H1 (cell line): ENCODE measurements at regions not wholly inside any gene's neighbourhood (a gene's known extent, or its start where the extent isn't known, plus 50 kb on each side); places are given as distances from the start of the nearest gene placed in this dataset.

ENCODE experiments used
- CTCF ChIA-PET: fragments of 300-600 bp; sonication (Branson Sonifier 250); formaldehyde crosslinking; loops from one replicate; lab custom pipeline; 2021; ENCODE audit not compliant: partially characterized antibody; lab: Charles Lee
- POLR2A ChIA-PET: fragments of 300-600 bp; sonication (Branson Sonifier 250); formaldehyde crosslinking; loops from one replicate; lab custom pipeline; 2021; ENCODE audit warnings: inconsistent platforms; ENCODE audit not compliant: partially characterized antibody; lab: Charles Lee
- DNase-seq, 2 experiments: peaks; one replicate each; pipeline versions ENCODE4 v3.0.0 to v3.0.0-alpha.2; 2010 to 2022; ENCODE audit warnings: low spot score in 2 of 2, low read depth in 1 of 2, mixed read lengths in 1 of 2
- FAIRE-seq: peaks from 2 replicates; lab custom pipeline; 2011; peaks lifted over from hg19 to GRCh38; lab: Jason Lieb, UNC
- H2AFZ ChIP-seq: 2 replicates; pipeline ENCODE4 v1.8.1; 2012; ENCODE audit warnings: low read length, inconsistent platforms
- H2AK5ac ChIP-seq: 2 replicates; pipeline ENCODE4 v1.6.1; 2013; ENCODE audit warnings: low read depth, low read length
- H2BK120ac ChIP-seq: replicated peaks from 2 replicates; pipeline ENCODE3; 2013; ENCODE audit warnings: low read depth, low read length, inconsistent platforms
- H2BK12ac ChIP-seq: 2 replicates; pipeline ENCODE4 v1.6.1; 2013; ENCODE audit warnings: low read depth, low read length
- H2BK15ac ChIP-seq: 2 replicates; pipeline ENCODE4 v1.6.1; 2013; ENCODE audit warnings: low read length
- H2BK20ac ChIP-seq: 2 replicates; pipeline ENCODE4 v1.6.1; 2013; ENCODE audit warnings: low read length
- H2BK5ac ChIP-seq: 2 replicates; pipeline ENCODE4 v1.6.1; 2013; ENCODE audit warnings: low read depth, low read length
- H3K14ac ChIP-seq: 2 replicates; pipeline ENCODE4 v1.6.1; 2013; ENCODE audit warnings: inconsistent platforms; ENCODE audit not compliant: insufficient read length
- H3K18ac ChIP-seq: 2 replicates; pipeline ENCODE4 v1.6.1; 2013; ENCODE audit warnings: low read length; ENCODE audit errors: extremely low read depth
- H3K23ac ChIP-seq: 2 replicates; pipeline ENCODE4 v1.6.1; 2013; ENCODE audit warnings: inconsistent platforms; ENCODE audit not compliant: insufficient read length
- H3K23me2 ChIP-seq: 2 replicates; pipeline ENCODE4 v1.6.1; 2013; ENCODE audit warnings: low read depth, low read length
- H3K27ac ChIP-seq: 2 replicates; pipeline ENCODE4 v1.6.1; 2011; ENCODE audit warnings: low read depth, low read length, inconsistent platforms
- H3K27me3 ChIP-seq, 4 experiments: replicated peaks in 1 of 4; 1 replicate in 1 of 4; 2 replicates in 3 of 4; pipeline versions ENCODE4 v1.6.1 to v1.8.1; 2011 to 2013; ENCODE audit warnings: low read length in 3 of 4, mild to moderate bottlenecking in 3 of 4, inconsistent platforms in 2 of 4, mixed read lengths in 2 of 4, moderate library complexity in 1 of 4; ENCODE audit not compliant: control insufficient read depth in 3 of 4, insufficient read depth in 3 of 4; ENCODE audit errors: extremely low read depth in 1 of 4
- H3K36me3 ChIP-seq, 4 experiments: 2 replicates each; pipeline versions ENCODE4 v1.6.1 to v1.8.1; 2011 to 2013; ENCODE audit warnings: mild to moderate bottlenecking in 4 of 4, low read length in 3 of 4, moderate library complexity in 2 of 4, control low read depth in 1 of 4, inconsistent platforms in 1 of 4; ENCODE audit not compliant: insufficient read depth in 4 of 4, control insufficient read depth in 2 of 4
- H3K4ac ChIP-seq: replicated peaks from 2 replicates; pipeline ENCODE3; 2013; ENCODE audit warnings: low read length, low read depth, mixed read lengths, inconsistent platforms; ENCODE audit not compliant: insufficient read length
- H3K4me1 ChIP-seq, 4 experiments: replicated peaks in 1 of 4; 1 replicate in 1 of 4; 2 replicates in 3 of 4; pipeline versions ENCODE4 v1.6.1 to v1.8.1; 2011 to 2013; ENCODE audit warnings: low read length in 3 of 4, inconsistent platforms in 2 of 4, mixed read lengths in 1 of 4; ENCODE audit not compliant: insufficient read depth in 4 of 4, control insufficient read depth in 3 of 4
- H3K4me2 ChIP-seq, 2 experiments: 2 replicates each; pipeline versions ENCODE4 v1.6.1 to v1.8.1; 2011 to 2013; ENCODE audit warnings: low read depth in 2 of 2, low read length in 2 of 2, control low read depth in 1 of 2, inconsistent platforms in 1 of 2, mild to moderate bottlenecking in 1 of 2; ENCODE audit not compliant: insufficient read depth in 1 of 2
- H3K4me3 ChIP-seq, 4 experiments: fragments of 200-600, 300-600 bp in 1 of 4; sonication (generic), shearing (Covaris generic), sonication (Bioruptor Twin) in 1 of 4; 2 replicates each; pipeline versions ENCODE4 v1.5.1 to v1.8.1; 2011 to 2016; ENCODE audit warnings: low read length in 4 of 4, low read depth in 3 of 4, control low read depth in 2 of 4, inconsistent platforms in 2 of 4, mild to moderate bottlenecking in 2 of 4, mixed read lengths in 1 of 4, moderate library complexity in 1 of 4; ENCODE audit not compliant: insufficient read depth in 2 of 4; ENCODE audit errors: extremely low read depth in 1 of 4
- H3K56ac ChIP-seq: replicated peaks from 2 replicates; pipeline ENCODE3; 2013; ENCODE audit warnings: low read depth, mild to moderate bottlenecking, mixed read lengths, low read length, inconsistent platforms; ENCODE audit not compliant: insufficient read length
- H3K79me1 ChIP-seq: 2 replicates; pipeline ENCODE4 v1.6.1; 2013; ENCODE audit warnings: low read depth, low read length, control low read depth
- H3K79me2 ChIP-seq, 2 experiments: 2 replicates each; pipeline versions ENCODE4 v1.6.1 to v1.8.1; 2012 to 2013; ENCODE audit warnings: low read length in 2 of 2, mild to moderate bottlenecking in 2 of 2, inconsistent platforms in 1 of 2; ENCODE audit not compliant: insufficient read depth in 2 of 2, control insufficient read depth in 1 of 2
- H3K9ac ChIP-seq, 4 experiments: replicated peaks in 1 of 4; 1 replicate in 1 of 4; 2 replicates in 3 of 4; pipeline versions ENCODE4 v1.6.1 to v1.8.1; 2011 to 2013; ENCODE audit warnings: low read depth in 3 of 4, low read length in 3 of 4, control low read depth in 2 of 4, mild to moderate bottlenecking in 2 of 4, moderate library complexity in 2 of 4, inconsistent platforms in 1 of 4; ENCODE audit errors: extremely low read depth in 1 of 4
- H3K9me3 ChIP-seq, 2 experiments: 2 replicates each; pipeline versions ENCODE4 v1.6.1 to v1.8.1; 2012 to 2013; ENCODE audit warnings: mild to moderate bottlenecking in 2 of 2, moderate library complexity in 2 of 2, control low read depth in 1 of 2, inconsistent platforms in 1 of 2, low read depth in 1 of 2, low read length in 1 of 2, mixed read lengths in 1 of 2; ENCODE audit not compliant: insufficient read depth in 2 of 2
- H4K20me1 ChIP-seq, 2 experiments: replicated peaks in 1 of 2; 2 replicates each; pipeline versions ENCODE3 to v1.8.1; 2011 to 2013; ENCODE audit warnings: inconsistent platforms in 2 of 2, low read length in 2 of 2, mild to moderate bottlenecking in 1 of 2; ENCODE audit not compliant: insufficient read depth in 2 of 2, control insufficient read depth in 1 of 2
- H4K5ac ChIP-seq: 2 replicates; pipeline ENCODE4 v1.6.1; 2013; ENCODE audit warnings: low read length, low read depth, mixed read lengths, inconsistent platforms; ENCODE audit not compliant: insufficient read length
- H4K8ac ChIP-seq: 2 replicates; pipeline ENCODE4 v1.8.0; 2013; ENCODE audit warnings: mild to moderate bottlenecking, moderate library complexity, low read length, inconsistent platforms; ENCODE audit not compliant: insufficient read depth; ENCODE audit errors: extremely low read depth
- H4K91ac ChIP-seq: replicated peaks from 2 replicates; pipeline ENCODE3; 2013; ENCODE audit warnings: low read length, mixed read lengths, inconsistent platforms; ENCODE audit not compliant: insufficient read length
- BCL11A ChIP-seq, 2 experiments: IDR thresholded peaks; one replicate each; pipeline ENCODE4 v1.6.1; 2011; ENCODE audit warnings: low read depth in 2 of 2, low read length in 2 of 2, mild to moderate bottlenecking in 2 of 2
- E2F6 ChIP-seq: IDR thresholded peaks from 2 replicates; pipeline ENCODE4 v1.6.1; 2012; ENCODE audit warnings: inconsistent platforms
- JUN ChIP-seq: IDR thresholded peaks from 2 replicates; pipeline ENCODE4 v1.6.1; 2011; ENCODE audit warnings: low read depth, mild to moderate bottlenecking, improper control_type of control experiment, low read length
- POLR2A ChIP-seq, 2 experiments: IDR thresholded peaks; 1 replicate in 1 of 2; 2 replicates in 1 of 2; pipeline ENCODE4 v1.6.1; 2011; ENCODE audit warnings: low read depth in 2 of 2, low read length in 2 of 2, mild to moderate bottlenecking in 2 of 2; ENCODE audit errors: control extremely low read depth in 1 of 2
- RAD21 ChIP-seq, 2 experiments: IDR thresholded peaks in 1 of 2; conservative IDR thresholded peaks in 1 of 2; 2 replicates each; pipeline ENCODE4 v1.6.1; 2011; ENCODE audit warnings: low read depth in 2 of 2, low read length in 2 of 2, improper control_type of control experiment in 1 of 2, inconsistent platforms in 1 of 2, mild to moderate bottlenecking in 1 of 2, moderate library complexity in 1 of 2
- RBBP5 ChIP-seq: IDR thresholded peaks from 2 replicates; pipeline ENCODE4 v1.7.1; 2012; ENCODE audit warnings: low read depth, mild to moderate bottlenecking, inconsistent platforms, low read length, moderate library complexity, borderline replicate concordance
- SAP30 ChIP-seq: fragments of 300-600 bp; sonication (generic); IDR thresholded peaks from 2 replicates; pipeline ENCODE4 v1.7.1; 2012; ENCODE audit warnings: low read length, moderate library complexity, mild to moderate bottlenecking, inconsistent platforms; ENCODE audit not compliant: insufficient read depth, insufficient replicate concordance
- TCF12 ChIP-seq: IDR thresholded peaks from 2 replicates; pipeline ENCODE4 v1.6.1; 2011; ENCODE audit warnings: low read depth, mild to moderate bottlenecking, low read length
- whole genome bisulfite sequencing, 2 experiments: shearing (Covaris generic) in 1 of 2; methylation state at CpG; one replicate each; pipeline versions ENCODE4 v1.1.6 to v1.1.7; 2013 to 2015; ENCODE audit warnings: low lambda C conversion rate in 2 of 2, mixed read lengths in 2 of 2, inconsistent platforms in 1 of 2, low coverage in 1 of 2, missing lambda C conversion rate in 1 of 2; ENCODE audit not compliant: insufficient replicate concordance in 2 of 2, insufficient coverage in 1 of 2, insufficient read length in 1 of 2; ENCODE audit errors: extremely low coverage in 1 of 2, missing lambda C conversion rate in 1 of 2; 5-methylcytosine and 5-hydroxymethylcytosine counted together

- Histone ChIP-seq H3K23me2 (no peaks in the 10 kb centered on the region), H2BK12ac (no peak overlapping the region), H3K4ac (no peak overlapping the region), H3K79me2 (no peaks in the 10 kb centered on the region), H2BK15ac (no peak overlapping the region), H2BK120ac (no peak overlapping the region), H3K14ac (no peak overlapping the region), H4K5ac (no peak overlapping the region), H3K4me2 (no peak overlapping the region), H3K36me3 (no peaks in the 10 kb centered on the region), H3K9me3 (no peaks in the 10 kb centered on the region), H3K79me1 (no peaks in the 10 kb centered on the region), H2AK5ac (no peak overlapping the region), H2BK20ac (no peak overlapping the region), H3K27me3 (no peaks in the 10 kb centered on the region), H2AFZ (no peak overlapping the region), H2BK5ac (no peak overlapping the region), H3K18ac (no peak overlapping the region), H3K4me1 (no peaks in the 10 kb centered on the region), H4K20me1 (no peaks in the 10 kb centered on the region), H3K27ac (no peak overlapping the region), H4K91ac (no peak overlapping the region), H3K56ac (no peak overlapping the region), H3K9ac (no peak overlapping the region), H3K4me3 (no peak overlapping the region), H4K8ac (no peak overlapping the region), H3K23ac (no peak overlapping the region)
- ChIA-PET POLR2A (no interaction called here), CTCF (interaction anchor here (0.6 to 2.0 kb wide), 2 partner anchors 10 to 12 kb away, joined by 3 to 5 read pairs; no protein-coding TSS in a partner anchor)
- FAIRE-seq (no peak), DNase-seq (no peak)
- no peak for TF ChIP-seq POLR2A (IDR thresholded peaks at IDR 0.05; ENCODE audit: control extremely low read depth in 1 of 2, low read depth in 2 of 2, low read length in 2 of 2)
- TF ChIP-seq TCF12: no peak
- no peak for TF ChIP-seq BCL11A (IDR thresholded peaks at IDR 0.05; ENCODE audit: low read depth in 2 of 2, low read length in 2 of 2)
- TF ChIP-seq RAD21 (IDR thresholded peaks at IDR 0.05 in 1 of 2, conservative IDR thresholded peaks at IDR 0.05 in 1 of 2; ENCODE audit: low read depth in 2 of 2, low read length in 2 of 2): no peak
- TF ChIP-seq RBBP5: no peak
- no peak for TF ChIP-seq SAP30
- no peak for TF ChIP-seq E2F6
- no peak for TF ChIP-seq JUN
- WGBS, 2 experiments: 86% methylated on average over 1 of the region's 1 CpG; no CpG with 5 or more reads in 1 of the 2 experiments
Observed at GRCh38 chr4:83692028-83692427, 156.1 kb downstream of the GPAT3 start.
